ENCODE measurements at regions not wholly inside any gene's neighbourhood (a gene's known extent, or its start where the extent isn't known, plus 50 kb on each side); places are given as distances from the start of the nearest gene placed in this dataset.

DNA sequence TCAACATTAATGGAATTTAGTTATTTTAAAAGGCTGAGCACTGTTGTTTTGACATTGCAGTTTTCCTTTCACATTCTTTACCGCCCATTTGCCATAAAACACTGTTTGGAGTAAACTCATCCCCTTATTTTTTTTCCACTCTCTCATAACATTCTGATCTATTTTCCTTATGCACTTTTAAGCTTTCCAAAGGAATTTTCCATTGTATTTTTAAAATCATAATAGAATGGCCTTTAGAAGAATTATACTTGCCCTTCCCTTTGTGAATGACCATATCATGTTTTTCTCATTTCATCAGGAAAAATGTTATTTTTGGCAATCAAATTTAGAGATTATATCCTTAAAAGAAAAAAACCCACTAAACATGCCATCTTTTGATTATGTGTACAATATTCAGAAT, 1074.2 kb downstream of the STIM2 start:
- Histone ChIP-seq H3K9ac (no peak overlapping the region), H3K27ac (ENCODE audit: low read depth in 2 of 2, low read length in 1 of 2) (no peak overlapping the region), H2AFZ (ENCODE audit: low read depth) (no peak overlapping the region), H3K4me2 (no peak overlapping the region), H3K36me3 (replicated peaks in 1 of 2; ENCODE audit: control insufficient read depth in 1 of 2, insufficient read depth in 2 of 2, low read length in 1 of 2) (no peaks in the 10 kb centered on the region), H3F3A (replicated peaks; ENCODE audit: insufficient read depth) (no peaks in the 10 kb centered on the region), H3K9me2 (no peaks in the 10 kb centered on the region), H3K27me3 (ENCODE audit: insufficient read depth) (no peaks in the 10 kb centered on the region), H4K20me1 (ENCODE audit: insufficient read depth) (no peaks in the 10 kb centered on the region), H3K4me1 (ENCODE audit: control insufficient read depth in 1 of 2, insufficient read depth in 2 of 2, low read depth in 1 of 2, low read length in 1 of 2) (no peaks in the 10 kb centered on the region), H3K4me3 (ENCODE audit: low read depth in 2 of 2, low read length in 1 of 2) (no peak overlapping the region), H3K79me2 (ENCODE audit: insufficient read depth) (no peaks in the 10 kb centered on the region), H3K9me3 (no peaks in the 10 kb centered on the region)
- POLR2A ChIA-PET: no interaction called here
- no peak for TF ChIP-seq GATA2 (CRISPR knock-in tag; IDR thresholded peaks at IDR 0.05)
- no peak for TF ChIP-seq ELF1 (IDR thresholded peaks at IDR 0.05)
- no peak for TF ChIP-seq FOXM1 (IDR thresholded peaks at IDR 0.05; ENCODE audit: low read depth)
- TF ChIP-seq, protein P1, sequence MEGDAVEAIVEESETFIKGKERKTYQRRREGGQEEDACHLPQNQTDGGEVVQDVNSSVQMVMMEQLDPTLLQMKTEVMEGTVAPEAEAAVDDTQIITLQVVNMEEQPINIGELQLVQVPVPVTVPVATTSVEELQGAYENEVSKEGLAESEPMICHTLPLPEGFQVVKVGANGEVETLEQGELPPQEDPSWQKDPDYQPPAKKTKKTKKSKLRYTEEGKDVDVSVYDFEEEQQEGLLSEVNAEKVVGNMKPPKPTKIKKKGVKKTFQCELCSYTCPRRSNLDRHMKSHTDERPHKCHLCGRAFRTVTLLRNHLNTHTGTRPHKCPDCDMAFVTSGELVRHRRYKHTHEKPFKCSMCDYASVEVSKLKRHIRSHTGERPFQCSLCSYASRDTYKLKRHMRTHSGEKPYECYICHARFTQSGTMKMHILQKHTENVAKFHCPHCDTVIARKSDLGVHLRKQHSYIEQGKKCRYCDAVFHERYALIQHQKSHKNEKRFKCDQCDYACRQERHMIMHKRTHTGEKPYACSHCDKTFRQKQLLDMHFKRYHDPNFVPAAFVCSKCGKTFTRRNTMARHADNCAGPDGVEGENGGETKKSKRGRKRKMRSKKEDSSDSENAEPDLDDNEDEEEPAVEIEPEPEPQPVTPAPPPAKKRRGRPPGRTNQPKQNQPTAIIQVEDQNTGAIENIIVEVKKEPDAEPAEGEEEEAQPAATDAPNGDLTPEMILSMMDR (IDR thresholded peaks at IDR 0.05): no peak
- TF ChIP-seq RAD21 (IDR thresholded peaks at IDR 0.05; ENCODE audit: low read length): no peak
- no peak for TF ChIP-seq TEAD4 (IDR thresholded peaks at IDR 0.05; ENCODE audit: borderline replicate concordance, insufficient read depth)
- TF ChIP-seq RFX5 (IDR thresholded peaks at IDR 0.05; ENCODE audit: low read length): no peak
- TF ChIP-seq, protein P2, sequence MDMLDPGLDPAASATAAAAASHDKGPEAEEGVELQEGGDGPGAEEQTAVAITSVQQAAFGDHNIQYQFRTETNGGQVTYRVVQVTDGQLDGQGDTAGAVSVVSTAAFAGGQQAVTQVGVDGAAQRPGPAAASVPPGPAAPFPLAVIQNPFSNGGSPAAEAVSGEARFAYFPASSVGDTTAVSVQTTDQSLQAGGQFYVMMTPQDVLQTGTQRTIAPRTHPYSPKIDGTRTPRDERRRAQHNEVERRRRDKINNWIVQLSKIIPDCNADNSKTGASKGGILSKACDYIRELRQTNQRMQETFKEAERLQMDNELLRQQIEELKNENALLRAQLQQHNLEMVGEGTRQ (IDR thresholded peaks at IDR 0.05; ENCODE audit: borderline replicate concordance, low read depth, low read length): no peak
- TF ChIP-seq EZH2phosphoT487 (IDR thresholded peaks at IDR 0.05; ENCODE audit: borderline replicate concordance, low read depth): no peak
- TF ChIP-seq EP300 (IDR thresholded peaks at IDR 0.05; ENCODE audit: borderline replicate concordance in 1 of 2, low read depth in 1 of 2, low read length in 1 of 2): no peak
- TF ChIP-seq, protein P3, sequence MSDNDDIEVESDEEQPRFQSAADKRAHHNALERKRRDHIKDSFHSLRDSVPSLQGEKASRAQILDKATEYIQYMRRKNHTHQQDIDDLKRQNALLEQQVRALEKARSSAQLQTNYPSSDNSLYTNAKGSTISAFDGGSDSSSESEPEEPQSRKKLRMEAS (IDR thresholded peaks at IDR 0.05; ENCODE audit: low read depth): no peak
- TF ChIP-seq, protein P4, sequence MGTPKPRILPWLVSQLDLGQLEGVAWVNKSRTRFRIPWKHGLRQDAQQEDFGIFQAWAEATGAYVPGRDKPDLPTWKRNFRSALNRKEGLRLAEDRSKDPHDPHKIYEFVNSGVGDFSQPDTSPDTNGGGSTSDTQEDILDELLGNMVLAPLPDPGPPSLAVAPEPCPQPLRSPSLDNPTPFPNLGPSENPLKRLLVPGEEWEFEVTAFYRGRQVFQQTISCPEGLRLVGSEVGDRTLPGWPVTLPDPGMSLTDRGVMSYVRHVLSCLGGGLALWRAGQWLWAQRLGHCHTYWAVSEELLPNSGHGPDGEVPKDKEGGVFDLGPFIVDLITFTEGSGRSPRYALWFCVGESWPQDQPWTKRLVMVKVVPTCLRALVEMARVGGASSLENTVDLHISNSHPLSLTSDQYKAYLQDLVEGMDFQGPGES (IDR thresholded peaks at IDR 0.05; ENCODE audit: low read depth, low read length): no peak
- no peak for TF ChIP-seq NRF1 (IDR thresholded peaks at IDR 0.05; ENCODE audit: low read depth, low read length)
- CTCF ChIA-PET: no interaction called here
- 10% methylated on average over 1 of the region's 1 CpG for WGBS (ENCODE audit: low lambda C conversion rate)
- no peak for DNase-seq

DNA sequence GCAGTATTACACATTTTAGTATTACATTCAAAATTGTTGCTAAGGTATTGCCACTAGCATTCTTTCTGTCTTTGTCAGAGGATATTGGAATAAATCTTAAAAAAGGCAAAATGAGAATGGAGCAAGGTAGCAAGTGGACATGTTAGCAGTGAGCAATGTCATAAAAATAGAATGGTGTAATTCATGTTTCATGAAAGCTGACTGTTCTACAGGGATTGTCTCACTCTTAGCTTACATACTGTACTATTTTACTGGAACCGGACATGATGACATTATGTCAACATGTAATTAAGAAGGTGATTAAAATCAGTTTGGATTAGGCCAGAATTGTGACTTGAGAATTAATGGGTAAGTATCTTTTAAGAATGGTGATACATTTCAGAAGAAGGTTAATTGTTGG, 1086.2 kb downstream of the STIM2 start:
- no peaks in the 10 kb centered on the region for H3K4me1 ChIP-seq (ENCODE audit: control insufficient read depth in 1 of 2, insufficient read depth in 2 of 2, low read depth in 1 of 2, low read length in 1 of 2)
- no peaks in the 10 kb centered on the region for H4K20me1 ChIP-seq (ENCODE audit: insufficient read depth)
- H3K27ac ChIP-seq (ENCODE audit: low read depth in 2 of 2, low read length in 1 of 2): no peak overlapping the region
- H3K9me2 ChIP-seq: no peaks in the 10 kb centered on the region
- no peaks in the 10 kb centered on the region for H3F3A ChIP-seq (replicated peaks; ENCODE audit: insufficient read depth)
- no peaks in the 10 kb centered on the region for H3K36me3 ChIP-seq (replicated peaks in 1 of 2; ENCODE audit: control insufficient read depth in 1 of 2, insufficient read depth in 2 of 2, low read length in 1 of 2)
- no peaks in the 10 kb centered on the region for H3K9me3 ChIP-seq
- no peak overlapping the region for H3K4me3 ChIP-seq (ENCODE audit: low read depth in 2 of 2, low read length in 1 of 2)
- H3K9ac ChIP-seq: no peak overlapping the region
- no peak overlapping the region for H2AFZ ChIP-seq (ENCODE audit: low read depth)
- H3K27me3 ChIP-seq (ENCODE audit: insufficient read depth): no peaks in the 10 kb centered on the region
- WGBS (ENCODE audit: low lambda C conversion rate): 10% methylated on average over 1 of the region's 1 CpG
- TF ChIP-seq MXI1 (IDR thresholded peaks at IDR 0.05; ENCODE audit: low read depth, low read length): no peak
- TF ChIP-seq, protein P5, sequence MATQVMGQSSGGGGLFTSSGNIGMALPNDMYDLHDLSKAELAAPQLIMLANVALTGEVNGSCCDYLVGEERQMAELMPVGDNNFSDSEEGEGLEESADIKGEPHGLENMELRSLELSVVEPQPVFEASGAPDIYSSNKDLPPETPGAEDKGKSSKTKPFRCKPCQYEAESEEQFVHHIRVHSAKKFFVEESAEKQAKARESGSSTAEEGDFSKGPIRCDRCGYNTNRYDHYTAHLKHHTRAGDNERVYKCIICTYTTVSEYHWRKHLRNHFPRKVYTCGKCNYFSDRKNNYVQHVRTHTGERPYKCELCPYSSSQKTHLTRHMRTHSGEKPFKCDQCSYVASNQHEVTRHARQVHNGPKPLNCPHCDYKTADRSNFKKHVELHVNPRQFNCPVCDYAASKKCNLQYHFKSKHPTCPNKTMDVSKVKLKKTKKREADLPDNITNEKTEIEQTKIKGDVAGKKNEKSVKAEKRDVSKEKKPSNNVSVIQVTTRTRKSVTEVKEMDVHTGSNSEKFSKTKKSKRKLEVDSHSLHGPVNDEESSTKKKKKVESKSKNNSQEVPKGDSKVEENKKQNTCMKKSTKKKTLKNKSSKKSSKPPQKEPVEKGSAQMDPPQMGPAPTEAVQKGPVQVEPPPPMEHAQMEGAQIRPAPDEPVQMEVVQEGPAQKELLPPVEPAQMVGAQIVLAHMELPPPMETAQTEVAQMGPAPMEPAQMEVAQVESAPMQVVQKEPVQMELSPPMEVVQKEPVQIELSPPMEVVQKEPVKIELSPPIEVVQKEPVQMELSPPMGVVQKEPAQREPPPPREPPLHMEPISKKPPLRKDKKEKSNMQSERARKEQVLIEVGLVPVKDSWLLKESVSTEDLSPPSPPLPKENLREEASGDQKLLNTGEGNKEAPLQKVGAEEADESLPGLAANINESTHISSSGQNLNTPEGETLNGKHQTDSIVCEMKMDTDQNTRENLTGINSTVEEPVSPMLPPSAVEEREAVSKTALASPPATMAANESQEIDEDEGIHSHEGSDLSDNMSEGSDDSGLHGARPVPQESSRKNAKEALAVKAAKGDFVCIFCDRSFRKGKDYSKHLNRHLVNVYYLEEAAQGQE (IDR thresholded peaks at IDR 0.05; ENCODE audit: low read depth, low read length): no peak
- no peak for TF ChIP-seq RXRA (IDR thresholded peaks at IDR 0.05; ENCODE audit: borderline replicate concordance, low read depth)
- TF ChIP-seq, protein P6, sequence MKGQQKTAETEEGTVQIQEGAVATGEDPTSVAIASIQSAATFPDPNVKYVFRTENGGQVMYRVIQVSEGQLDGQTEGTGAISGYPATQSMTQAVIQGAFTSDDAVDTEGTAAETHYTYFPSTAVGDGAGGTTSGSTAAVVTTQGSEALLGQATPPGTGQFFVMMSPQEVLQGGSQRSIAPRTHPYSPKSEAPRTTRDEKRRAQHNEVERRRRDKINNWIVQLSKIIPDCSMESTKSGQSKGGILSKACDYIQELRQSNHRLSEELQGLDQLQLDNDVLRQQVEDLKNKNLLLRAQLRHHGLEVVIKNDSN (IDR thresholded peaks at IDR 0.05; ENCODE audit: borderline replicate concordance, low read depth): no peak
- TF ChIP-seq GABPA (IDR thresholded peaks at IDR 0.05; ENCODE audit: low read depth): no peak
- TF ChIP-seq YY1 (IDR thresholded peaks at IDR 0.05; ENCODE audit: low read depth): no peak
- TF ChIP-seq, protein P4 (IDR thresholded peaks at IDR 0.05; ENCODE audit: low read depth, low read length): no peak
- TF ChIP-seq TEAD4 (IDR thresholded peaks at IDR 0.05; ENCODE audit: borderline replicate concordance, insufficient read depth): no peak
- H3K4me2 ChIP-seq: no peak overlapping the region
- H3K79me2 ChIP-seq (ENCODE audit: insufficient read depth): no peaks in the 10 kb centered on the region
- POLR2A ChIA-PET: no interaction called here
- CTCF ChIA-PET: no interaction called here
- no peak for DNase-seq

All from SK-N-SH (cell line).